ENCODE measurements at regions not wholly inside any gene's neighbourhood (a gene's known extent, or its start where the extent isn't known, plus 50 kb on each side); places are given as distances from the start of the nearest gene placed in this dataset.
"Not testable (repeated sequence)": the region's sequence is repeated elsewhere in the genome, so short reads cannot be mapped to it uniquely, and the experiment has no call there.

- no peak for DNase-seq (ENCODE audit: low read depth in 2 of 2)
These were observed 260.3 kb downstream of the ADGRD1 start for GRCh38 chr12:131213896-131214442.

GRCh38 chr12:131214936-131215335 is 261.2 kb downstream of the ADGRD1 start:
- not testable (repeated sequence) for DNase-seq (ENCODE audit: low read depth in 2 of 2)

GRCh38 chr12:131216587-131216986 is 262.9 kb downstream of the ADGRD1 start:
- not testable (repeated sequence) for DNase-seq (ENCODE audit: low read depth in 2 of 2)

- DNase-seq (ENCODE audit: low read depth in 2 of 2) = no peak
These were observed 263.4 kb downstream of the ADGRD1 start for GRCh38 chr12:131217024-131217586.

- no peak for DNase-seq (ENCODE audit: low read depth in 2 of 2)
These were observed 264.6 kb downstream of the ADGRD1 start for GRCh38 chr12:131218026-131218922.

GRCh38 chr12:131218923-131219669 is 265.4 kb downstream of the ADGRD1 start:
- DNase-seq (ENCODE audit: low read depth in 2 of 2) = no peak

- DNase-seq (ENCODE audit: low read depth in 2 of 2) = no peak
These were observed 266.1 kb downstream of the ADGRD1 start for GRCh38 chr12:131219670-131220330.

- DNase-seq (ENCODE audit: low read depth in 2 of 2) = no peak
These were observed 266.6 kb downstream of the ADGRD1 start for GRCh38 chr12:131220331-131220685.

GRCh38 chr12:131221061-131221956 is 267.6 kb downstream of the ADGRD1 start:
- no peak for DNase-seq (ENCODE audit: low read depth in 2 of 2)

GRCh38 chr12:131221957-131222328 is 268.2 kb downstream of the ADGRD1 start:
- DNase-seq (ENCODE audit: low read depth in 2 of 2) = no peak

- DNase-seq (ENCODE audit: low read depth in 2 of 2) = no peak
These were observed 268.8 kb downstream of the ADGRD1 start for GRCh38 chr12:131222329-131223139.

GRCh38 chr12:131223171-131223761 is 269.6 kb downstream of the ADGRD1 start:
- DNase-seq (ENCODE audit: low read depth in 2 of 2) = no peak

- no peak for DNase-seq (ENCODE audit: low read depth in 2 of 2)
These were observed 270.1 kb downstream of the ADGRD1 start for GRCh38 chr12:131223791-131224225.

- not testable (repeated sequence) for DNase-seq (ENCODE audit: low read depth in 2 of 2)
These were observed 270.7 kb downstream of the ADGRD1 start for GRCh38 chr12:131224226-131225065.

GRCh38 chr12:131225066-131225380 is 271.3 kb downstream of the ADGRD1 start:
- not testable (repeated sequence) for DNase-seq (ENCODE audit: low read depth in 2 of 2)

- no peak for DNase-seq (ENCODE audit: low read depth in 2 of 2)
These were observed 272.9 kb downstream of the ADGRD1 start for GRCh38 chr12:131226345-131227265.

- DNase-seq (ENCODE audit: low read depth in 2 of 2) = not testable (repeated sequence)
These were observed 273.9 kb downstream of the ADGRD1 start for GRCh38 chr12:131227641-131228040.
